Neural cell (in vitro differentiated cells): ENCODE measurements at regions not wholly inside any gene's neighbourhood (a gene's known extent, or its start where the extent isn't known, plus 50 kb on each side); places are given as distances from the start of the nearest gene placed in this dataset.

Experiments
- H2AFZ ChIP-seq: fragments of 200-600, 300-800 bp; sonication (generic), shearing (Covaris generic); 2 replicates; pipeline ENCODE4 v1.6.0; 2014; ENCODE audit warnings: low read depth, mild to moderate bottlenecking, antibody characterized with exemption, low read length, moderate library complexity
- H3F3A ChIP-seq: fragments of 200-600 bp; shearing (Covaris generic); 2 replicates; pipeline ENCODE4 v1.6.1; 2016; ENCODE audit warnings: mild to moderate bottlenecking, moderate library complexity, mixed read lengths, antibody characterized with exemption, low read length; ENCODE audit not compliant: insufficient read depth, poor library complexity, severe bottlenecking
- H3K27ac ChIP-seq: fragments of 200-600, 300-800 bp; sonication (generic), shearing (Covaris generic); 2 replicates; pipeline ENCODE4 v1.5.1; 2014; ENCODE audit warnings: mild to moderate bottlenecking, low read length, moderate library complexity
- H3K27me3 ChIP-seq: fragments of 300-800, 200-600 bp; sonication (generic), shearing (Covaris generic); 2 replicates; pipeline ENCODE4 v1.6.0; 2014; ENCODE audit warnings: mild to moderate bottlenecking, low read depth, low read length, moderate library complexity; ENCODE audit not compliant: insufficient read depth
- H3K36me3 ChIP-seq: fragments of 300-800, 200-600 bp; sonication (generic), shearing (Covaris generic); 2 replicates; pipeline ENCODE4 v1.5.1; 2014; ENCODE audit warnings: mild to moderate bottlenecking, antibody characterized with exemption, low read length, moderate library complexity; ENCODE audit not compliant: insufficient read depth
- H3K4me2 ChIP-seq: fragments of 300-800, 200-600 bp; sonication (generic), shearing (Covaris generic); 2 replicates; pipeline ENCODE4 v1.6.0; 2014; ENCODE audit warnings: mild to moderate bottlenecking, low read length
- H3K4me3 ChIP-seq: fragments of 300-800, 200-600 bp; sonication (generic), shearing (Covaris generic); 2 replicates; pipeline ENCODE4 v1.5.1; 2014; ENCODE audit warnings: mild to moderate bottlenecking, low read length, moderate library complexity
- H3K79me2 ChIP-seq: fragments of 200-600 bp; shearing (Covaris generic); replicated peaks from 2 replicates; pipeline ENCODE4 v1.6.0; 2014; ENCODE audit warnings: mild to moderate bottlenecking, low read length, moderate library complexity; ENCODE audit not compliant: insufficient read depth
- H3K9ac ChIP-seq: fragments of 300-800, 200-600 bp; sonication (generic), shearing (Covaris generic); 2 replicates; pipeline ENCODE4 v1.6.1; 2016; ENCODE audit warnings: mild to moderate bottlenecking, low read length, mixed read lengths
- H3K9me2 ChIP-seq: fragments of 200-600 bp; shearing (Covaris generic); 2 replicates; pipeline ENCODE4 v1.6.1; 2016; ENCODE audit warnings: mild to moderate bottlenecking, low read length, mixed read lengths; ENCODE audit not compliant: insufficient read depth
- H3K9me3 ChIP-seq: fragments of 200-600, 300-800 bp; sonication (generic), shearing (Covaris generic); 2 replicates; pipeline ENCODE4 v1.6.1; 2016; ENCODE audit warnings: mild to moderate bottlenecking, mixed run types, low read length, moderate library complexity, mixed read lengths
- H4K20me1 ChIP-seq: fragments of 200-600 bp; shearing (Covaris generic); 2 replicates; pipeline ENCODE4 v1.6.1; 2016; ENCODE audit warnings: mild to moderate bottlenecking, mixed run types; ENCODE audit not compliant: insufficient read depth
- CTCF ChIP-seq: fragments of 450-650 bp; IDR thresholded peaks from 2 replicates; pipeline ENCODE4 v1.5.1; 2014; ENCODE audit warnings: antibody characterized with exemption, mild to moderate bottlenecking, moderate library complexity; ENCODE audit not compliant: poor library complexity, severe bottlenecking
- EP300 ChIP-seq: fragments of 450-650 bp; conservative IDR thresholded peaks from 2 replicates; pipeline ENCODE4 v1.6.1; 2014; ENCODE audit warnings: antibody characterized with exemption, mild to moderate bottlenecking, moderate library complexity; ENCODE audit not compliant: poor library complexity, severe bottlenecking
- EZH2 ChIP-seq: fragments of 200-600, 300-800 bp; shearing (Covaris generic), sonication (generic); IDR thresholded peaks from 2 replicates; pipeline ENCODE4 v1.6.1; 2014; ENCODE audit warnings: antibody characterized with exemption, low read length, borderline replicate concordance, mild to moderate bottlenecking; ENCODE audit not compliant: insufficient read depth, poor library complexity, severe bottlenecking
- MXI1 ChIP-seq: fragments of 450-650 bp; conservative IDR thresholded peaks from 2 replicates; pipeline ENCODE4 v1.6.1; 2014; ENCODE audit warnings: antibody characterized with exemption, mild to moderate bottlenecking; ENCODE audit not compliant: poor library complexity, severe bottlenecking
- RAD21 ChIP-seq: fragments of 450-650 bp; conservative IDR thresholded peaks from 2 replicates; pipeline ENCODE4 v1.6.1; 2014; ENCODE audit warnings: antibody characterized with exemption, mild to moderate bottlenecking, moderate library complexity
- REST ChIP-seq: IDR thresholded peaks from 2 replicates; pipeline ENCODE4 v1.6.1; 2012; ENCODE audit warnings: borderline replicate concordance
- SMC3 ChIP-seq: fragments of 450-650 bp; conservative IDR thresholded peaks from 2 replicates; pipeline ENCODE4 v1.6.1; 2014; ENCODE audit warnings: antibody characterized with exemption, mild to moderate bottlenecking, moderate library complexity; ENCODE audit not compliant: poor library complexity
- TAF1 ChIP-seq: IDR thresholded peaks from 2 replicates; pipeline ENCODE4 v1.6.1; 2012; ENCODE audit warnings: low read depth

- Histone ChIP-seq H3K27me3 (no peaks in the 10 kb centered on the region), H4K20me1 (no peaks in the 10 kb centered on the region), H3K79me2 (no peaks in the 10 kb centered on the region), H3K9ac (no peak overlapping the region), H3K9me2 (no peaks in the 10 kb centered on the region), H3K27ac (no peak overlapping the region), H3K9me3 (no peaks in the 10 kb centered on the region), H3K36me3 (no peaks in the 10 kb centered on the region), H2AFZ (no peak overlapping the region), H3K4me2 (no peak overlapping the region), H3F3A (no peaks in the 10 kb centered on the region), H3K4me3 (no peak overlapping the region)
- TF ChIP-seq MXI1 (no peak), SMC3 (peak; percentile 79), REST (no peak), TAF1 (no peak), CTCF (peak; percentile 84), RAD21 (peak; percentile 83), EP300 (peak; percentile 10)
Observed at GRCh38 chr4:141307241-141307689, 86.6 kb downstream of the ZNF330 start.

- no peak overlapping the region for H2AFZ ChIP-seq
Observed at GRCh38 chr4:141309874-141310273, 89.2 kb downstream of the ZNF330 start.

More at GRCh38 chr4:141309874-141310273, 89.2 kb downstream of the ZNF330 start:
- H3K79me2 ChIP-seq = no peaks in the 10 kb centered on the region
- no peak overlapping the region for H3K4me2 ChIP-seq
- H3K9me3 ChIP-seq = no peaks in the 10 kb centered on the region
- no peaks in the 10 kb centered on the region for H3F3A ChIP-seq
- no peaks in the 10 kb centered on the region for H3K36me3 ChIP-seq
- H3K27ac ChIP-seq = no peak overlapping the region
- H4K20me1 ChIP-seq = no peaks in the 10 kb centered on the region
- no peak overlapping the region for H3K4me3 ChIP-seq
- no peak for TF ChIP-seq RAD21
- no peak for TF ChIP-seq REST
- no peak for TF ChIP-seq EZH2
- TF ChIP-seq EP300 = no peak
- TF ChIP-seq CTCF = no peak
- TF ChIP-seq MXI1 = no peak
- no peaks in the 10 kb centered on the region for H3K27me3 ChIP-seq
- H3K9ac ChIP-seq = no peak overlapping the region
- no peaks in the 10 kb centered on the region for H3K9me2 ChIP-seq
